Ecto neural progenitor cell (in vitro differentiated cells): ENCODE measurements at regions not wholly inside any gene's neighbourhood (a gene's known extent, or its start where the extent isn't known, plus 50 kb on each side); places are given as distances from the start of the nearest gene placed in this dataset.
A peak's percentile ranks its signal among the peaks of the same experiment; 100 is the strongest.
"Not testable (repeated sequence)": the region's sequence is repeated elsewhere in the genome, so short reads cannot be mapped to it uniquely, and the experiment has no call there.

Experiments used
- DNase-seq: peaks from one replicate; pipeline ENCODE4 v3.0.0-alpha.2; 2018; ENCODE audit warnings: low spot score

DNA sequence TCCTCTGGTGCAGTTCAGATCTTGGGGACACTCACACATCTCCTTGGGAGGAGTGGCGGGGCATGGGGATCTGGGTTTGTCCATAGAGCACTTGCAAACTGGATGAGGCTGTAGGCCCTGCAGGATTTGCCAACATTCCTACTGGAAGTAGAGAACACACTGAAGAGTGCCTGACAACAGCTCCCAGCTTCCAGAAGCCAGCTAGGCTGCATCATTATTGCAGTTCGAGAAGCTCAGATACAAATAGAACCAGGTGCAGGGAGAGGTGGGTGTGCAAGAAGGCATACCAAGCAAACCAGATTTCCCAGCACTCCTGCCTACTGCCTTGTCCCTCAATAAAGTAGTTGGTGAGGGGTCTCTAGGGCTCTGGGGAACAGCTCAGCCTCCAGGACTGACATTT, 52.5 kb downstream of the RHOB start:
- no peak for DNase-seq

DNA sequence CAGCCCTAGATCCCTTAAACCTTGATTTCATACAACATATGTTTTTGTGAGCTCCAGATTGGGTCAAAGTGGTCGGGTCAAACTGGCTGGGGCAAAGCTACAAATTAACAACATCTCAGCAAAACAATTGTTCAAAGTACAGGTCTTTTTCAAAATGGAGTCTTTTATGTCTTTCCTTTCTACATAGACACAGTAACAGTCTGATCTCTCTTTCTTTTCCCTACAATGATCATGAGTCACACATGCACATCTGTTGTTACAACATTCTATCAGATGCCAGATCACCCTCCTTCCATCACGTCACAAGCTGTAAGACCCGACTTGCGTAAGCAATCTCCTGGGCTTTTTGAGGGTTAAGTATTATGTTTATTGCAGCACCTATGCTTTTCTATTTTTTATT, 55.1 kb downstream of the RHOB start:
- DNase-seq: no peak

DNA sequence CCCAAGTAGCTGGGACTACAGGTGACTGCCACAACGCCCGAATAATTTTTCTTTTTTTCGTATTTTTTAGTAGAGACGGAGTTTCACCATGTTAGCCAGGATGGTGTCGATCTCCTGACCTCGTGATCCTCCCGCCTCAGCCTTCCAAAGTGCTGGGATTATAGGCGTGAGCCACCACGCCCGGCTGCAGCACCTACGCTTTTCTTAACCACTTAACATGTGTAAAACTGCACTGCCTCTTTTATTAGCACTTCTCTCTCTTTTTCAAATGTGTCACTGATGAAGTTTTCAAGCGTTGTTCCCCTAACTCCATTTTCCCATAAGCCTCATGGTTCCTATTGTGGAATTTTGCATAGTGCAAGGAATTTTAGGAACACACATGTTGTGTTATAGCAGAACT, 55.6 kb downstream of the RHOB start:
- not testable (repeated sequence) for DNase-seq

DNA sequence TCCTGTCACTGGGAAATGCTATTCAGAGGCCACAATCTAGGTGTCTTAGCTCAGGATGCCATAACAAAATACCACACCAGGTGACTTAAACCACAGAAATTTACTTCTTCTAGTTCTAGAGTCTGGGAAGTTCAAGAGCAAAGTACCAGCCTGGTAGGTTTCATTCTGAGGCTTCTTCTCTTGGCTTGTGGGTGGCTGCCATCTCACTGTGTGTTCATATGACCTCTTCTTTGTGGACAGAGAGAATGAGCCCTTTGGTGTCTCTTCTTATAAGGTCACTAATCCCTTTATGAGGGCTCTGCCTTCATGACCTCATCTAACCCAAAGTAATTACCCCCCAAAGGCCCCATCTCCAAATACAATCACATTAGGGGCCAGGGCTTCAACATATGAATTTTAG, 57.3 kb downstream of the RHOB start:
- DNase-seq: no peak

DNA sequence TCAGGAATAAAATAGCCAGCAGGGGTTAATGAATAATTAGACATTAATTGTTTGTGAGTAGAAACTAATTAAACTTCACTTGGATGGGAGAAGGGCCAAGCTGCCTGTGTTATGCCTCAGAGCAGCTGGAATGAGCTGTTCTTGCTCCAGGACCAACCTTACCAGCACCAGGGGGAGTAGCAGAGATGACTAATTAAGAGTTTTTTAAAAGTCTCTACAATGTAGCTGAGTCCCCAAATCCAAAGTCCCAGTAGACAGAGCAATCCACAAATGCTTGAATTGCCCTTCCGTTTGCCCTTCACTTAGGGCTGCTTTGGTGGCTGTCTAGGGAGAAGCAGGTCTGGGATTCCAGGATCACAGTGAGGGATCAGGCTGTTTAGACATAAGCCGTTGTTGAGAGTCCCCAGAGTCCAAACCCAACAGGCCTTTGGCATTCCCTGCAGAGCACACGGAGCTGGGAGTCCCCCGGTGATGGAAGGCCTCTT, 59.4 kb downstream of the RHOB start:
- no peak for DNase-seq

DNA sequence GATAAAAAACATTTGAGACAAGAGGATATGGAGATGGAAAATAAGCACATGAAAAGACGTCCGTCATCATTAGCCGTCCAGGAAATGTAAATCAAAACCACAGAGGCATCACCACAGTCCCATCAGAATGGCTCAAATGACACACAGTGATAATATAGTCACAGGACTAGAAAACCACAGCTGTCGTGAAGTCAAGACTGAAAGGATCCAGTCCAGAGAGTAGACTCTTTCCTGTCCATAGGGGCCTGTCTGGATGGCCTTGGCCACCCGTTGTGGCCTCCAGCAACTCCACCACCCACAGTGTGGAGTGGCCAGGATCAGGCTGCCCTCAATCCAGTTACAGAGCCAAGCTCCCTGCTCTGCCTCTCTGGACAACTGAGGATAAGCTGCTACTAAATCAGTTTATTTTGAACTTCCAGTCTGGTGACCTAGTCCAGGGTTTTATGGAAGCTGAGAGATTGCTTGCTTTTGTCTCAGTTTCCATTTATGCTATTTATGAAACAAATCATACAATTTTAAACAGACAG, 60.4 kb downstream of the RHOB start:
- no peak for DNase-seq

DNA sequence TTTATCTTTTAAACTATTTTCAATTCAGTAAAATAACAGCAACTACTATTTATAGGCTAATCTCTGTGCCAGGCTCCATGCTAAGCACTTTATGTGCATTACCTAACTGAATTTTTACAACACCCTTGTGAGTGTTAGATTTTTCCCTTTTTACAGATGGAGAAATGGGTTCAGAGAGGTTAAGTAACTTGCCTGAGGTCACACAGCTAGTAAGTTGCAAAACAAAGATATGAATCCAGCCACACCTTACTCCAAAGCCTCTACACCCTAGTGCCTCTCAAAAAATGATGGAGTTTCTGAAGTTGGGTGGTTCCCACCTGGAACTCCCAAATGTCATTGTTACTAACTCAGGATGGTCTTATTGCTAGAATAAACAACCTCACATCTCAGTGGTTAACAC, 60.8 kb downstream of the RHOB start:
- DNase-seq: no peak

DNA sequence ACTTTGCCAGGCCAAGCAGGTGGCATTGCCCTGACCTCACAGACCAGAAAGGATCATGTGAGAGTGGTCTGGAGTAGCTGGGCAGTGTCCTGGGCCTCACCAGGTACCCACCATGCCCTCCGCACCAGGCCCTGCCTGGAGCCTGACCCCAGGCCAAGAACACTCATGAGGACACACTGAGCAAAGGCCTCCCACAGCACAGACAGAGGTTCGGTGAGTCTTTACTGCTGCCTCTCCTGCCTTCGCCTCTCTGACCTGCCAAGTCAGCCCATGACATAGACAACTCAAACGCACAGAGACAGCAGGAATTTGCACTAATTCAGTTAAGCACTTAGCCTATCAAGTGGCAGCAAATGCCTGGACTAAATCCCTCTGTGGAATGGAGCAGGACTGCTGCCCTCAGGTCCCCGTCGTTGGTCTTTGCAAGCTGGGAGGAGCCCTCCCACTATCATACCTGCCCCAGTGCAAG, 62.5 kb downstream of the RHOB start:
- DNase-seq: no peak

DNA sequence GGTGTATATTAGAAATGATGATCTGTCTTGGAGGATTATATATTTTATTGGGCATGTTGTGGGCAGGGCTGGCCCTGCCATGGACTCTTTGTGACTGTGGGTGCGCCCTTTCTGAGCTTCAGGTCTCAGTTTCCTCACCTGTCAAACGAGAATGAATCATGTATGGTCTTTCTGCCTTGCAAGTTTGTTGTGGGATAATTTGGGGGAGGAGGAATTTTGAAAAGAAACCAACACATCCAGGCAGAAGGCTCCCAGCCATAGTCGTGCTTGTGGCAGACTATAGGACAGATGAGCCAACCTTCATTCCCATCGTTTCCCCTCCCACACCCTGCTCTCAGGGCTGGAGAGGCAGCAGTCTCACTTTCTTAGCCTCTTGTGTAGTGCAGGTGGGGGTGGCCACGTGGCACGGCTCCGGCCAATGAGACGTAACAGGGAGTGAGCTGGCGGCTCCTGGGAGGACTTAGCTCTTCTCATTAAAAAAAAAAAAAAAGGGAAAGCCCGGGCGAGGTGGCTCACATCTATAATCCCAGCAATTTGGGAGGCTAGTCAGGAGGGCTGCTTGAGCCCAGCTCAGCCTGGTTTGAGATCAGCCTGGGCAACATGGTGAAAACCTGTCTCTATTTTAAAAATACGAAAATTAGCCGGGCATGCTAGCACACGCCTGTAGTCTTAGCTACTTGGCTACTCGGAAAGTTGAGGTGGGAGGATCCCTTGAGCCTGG, 63.1 kb downstream of the RHOB start:
- DNase-seq: peak; percentile 83

DNA sequence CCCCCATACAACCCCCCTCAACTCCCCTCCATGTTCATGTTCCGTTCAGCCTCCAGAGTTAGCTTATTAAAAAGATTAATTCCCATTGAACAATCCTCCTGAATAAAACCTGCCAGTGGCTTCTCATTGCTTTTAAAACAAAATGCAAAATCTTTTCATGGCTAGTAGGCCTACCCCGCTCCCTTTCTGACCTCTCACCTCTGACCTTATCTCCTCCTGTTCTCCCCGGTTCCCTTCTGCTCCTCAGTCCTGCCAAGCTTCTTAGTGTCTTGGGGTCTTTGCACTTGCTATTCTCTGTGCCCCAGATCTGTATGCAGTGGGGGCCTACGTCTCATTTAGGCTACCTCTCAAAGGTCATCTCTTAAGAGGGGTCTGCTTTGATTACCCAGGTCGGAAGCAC, 64.3 kb downstream of the RHOB start:
- no peak for DNase-seq

DNA sequence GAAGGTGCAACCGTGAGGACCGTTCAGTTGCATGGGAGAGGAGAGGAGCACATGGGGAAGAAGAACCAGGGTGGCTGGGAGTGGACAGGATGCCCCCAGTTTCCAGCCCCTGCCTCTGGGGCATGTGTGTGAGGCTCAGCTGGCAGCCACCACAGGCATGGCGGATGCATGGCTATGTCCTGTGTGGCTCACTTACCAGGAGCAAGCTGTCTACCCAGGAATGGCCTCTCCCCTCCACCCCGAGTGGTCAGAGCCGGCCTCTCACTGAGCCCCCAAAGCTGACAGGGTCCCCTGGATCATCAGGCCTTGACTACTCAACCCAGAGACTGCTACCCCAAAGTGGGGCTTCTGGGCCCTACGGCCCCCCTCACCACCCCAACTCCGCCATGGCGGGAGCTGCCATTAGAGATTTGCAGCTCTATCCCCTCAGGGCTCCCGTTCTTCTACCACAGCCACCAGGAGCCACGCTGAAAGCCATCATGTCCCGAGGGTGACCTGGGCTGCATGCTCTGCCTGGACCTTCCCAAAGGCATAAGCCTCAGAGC, 65.3 kb downstream of the RHOB start:
- DNase-seq: peak; percentile 38

DNA sequence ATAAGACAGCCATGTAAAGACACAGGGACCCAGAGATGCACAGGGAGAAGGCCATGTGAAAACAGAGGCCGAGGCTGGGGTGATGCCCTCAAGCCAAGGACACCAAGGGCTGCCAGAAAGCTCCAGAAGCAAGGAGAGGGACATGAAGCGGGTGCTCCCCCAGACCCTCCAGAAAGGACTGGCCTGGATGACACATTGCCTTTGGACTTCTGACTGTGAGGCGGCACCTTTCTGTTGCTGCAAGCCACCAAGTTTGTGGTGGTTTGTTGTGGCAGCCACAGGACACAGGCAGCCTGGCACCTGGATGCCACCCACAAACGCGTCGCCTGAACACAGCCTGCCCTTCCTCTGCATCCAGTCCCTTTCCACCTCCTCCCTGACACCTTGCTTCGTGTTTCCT, 67.1 kb downstream of the RHOB start:
- DNase-seq: peak; percentile 37

DNA sequence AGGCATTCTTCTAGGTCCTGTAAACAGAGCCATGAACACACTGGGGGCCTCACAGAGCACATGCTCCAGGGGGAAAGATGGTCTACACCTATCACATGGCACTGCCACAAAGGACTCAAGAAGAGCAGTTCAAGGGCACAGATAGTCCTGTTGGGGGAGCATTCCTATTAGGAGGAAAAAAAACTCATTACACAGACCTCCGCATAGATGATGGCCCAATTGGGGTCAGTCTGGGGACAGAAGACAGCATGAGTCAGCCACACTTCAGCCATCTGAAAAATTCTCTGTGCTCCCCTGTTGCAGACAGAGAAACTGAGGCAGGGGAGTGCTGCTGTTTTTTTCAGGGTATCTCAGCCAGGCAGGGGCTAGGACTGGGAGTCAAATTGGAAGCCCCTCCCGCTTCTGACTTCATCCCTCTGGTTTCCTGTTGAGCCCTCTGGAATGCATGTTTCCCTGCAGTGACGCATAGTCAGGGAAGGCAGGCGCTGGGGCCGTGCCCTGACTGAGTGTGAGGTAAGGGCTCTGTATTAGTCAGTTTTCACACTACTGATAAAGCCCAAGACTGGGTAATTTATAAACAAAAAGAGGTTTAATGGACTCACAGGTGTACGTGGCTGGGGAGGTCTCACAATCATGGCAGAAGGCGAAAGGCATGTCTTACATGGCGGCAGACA, 67.9 kb downstream of the RHOB start:
- no peak for DNase-seq

DNA sequence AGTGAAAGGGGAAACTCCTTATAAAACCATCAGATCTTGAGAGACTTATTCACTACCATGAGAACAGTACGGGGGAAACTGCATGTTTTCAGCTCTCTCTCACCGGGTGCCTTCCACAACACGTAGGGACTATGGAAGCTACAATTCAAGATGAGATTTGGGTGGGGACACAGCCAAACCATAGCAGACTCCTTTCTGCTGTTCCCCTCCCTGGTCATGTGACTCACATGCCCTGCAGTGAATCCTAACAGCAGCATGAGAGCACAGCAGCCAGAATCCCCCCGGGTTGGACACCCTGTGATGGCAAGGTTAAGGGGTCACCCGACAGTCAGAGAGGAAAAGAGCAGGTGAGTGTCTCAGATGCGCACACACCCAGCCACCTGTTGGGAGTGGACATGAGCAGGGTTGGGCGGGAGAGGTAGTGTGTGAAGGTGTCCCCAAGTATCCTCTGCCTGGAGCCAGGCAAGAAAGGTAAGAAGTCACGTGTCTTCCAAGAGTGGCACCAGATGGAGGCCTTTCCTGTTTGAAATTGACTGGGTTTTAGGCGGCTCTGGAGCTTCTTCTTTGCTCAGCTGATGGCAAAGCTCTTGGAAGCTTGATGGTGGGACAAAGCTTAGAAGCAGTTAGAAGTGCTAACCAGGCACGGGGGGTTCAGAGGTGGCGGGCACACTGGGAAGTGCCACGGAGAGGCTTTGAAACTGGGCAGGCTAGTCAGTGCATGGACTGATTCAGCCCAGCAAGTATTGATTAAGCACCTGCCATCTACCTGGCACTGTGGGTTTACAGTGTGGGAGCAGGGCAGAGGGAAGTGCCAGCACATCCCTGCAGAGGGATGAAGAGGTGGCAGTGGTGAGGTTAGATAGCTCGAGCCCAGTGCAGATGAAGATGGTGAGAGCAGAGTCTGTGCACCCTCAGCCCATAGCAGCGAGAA, 68.7 kb downstream of the RHOB start:
- DNase-seq: no peak

DNA sequence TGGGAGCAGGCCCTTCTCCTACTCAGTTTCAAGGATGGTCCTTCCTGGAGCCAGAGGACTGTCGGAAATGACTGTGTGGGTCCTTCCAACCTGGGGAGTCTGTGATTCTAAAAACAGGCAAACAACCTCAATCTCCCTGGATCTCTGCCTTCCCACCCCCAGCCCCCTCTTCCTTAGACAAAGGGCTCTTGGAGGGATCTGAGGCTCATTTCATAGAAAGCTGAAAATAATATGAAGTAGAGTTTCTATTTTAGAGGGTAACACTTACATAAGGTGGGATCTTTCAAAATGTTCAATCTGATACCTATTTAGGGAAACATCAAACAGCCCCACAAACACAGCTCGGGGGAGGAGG, 69.4 kb downstream of the RHOB start:
- no peak for DNase-seq

DNA sequence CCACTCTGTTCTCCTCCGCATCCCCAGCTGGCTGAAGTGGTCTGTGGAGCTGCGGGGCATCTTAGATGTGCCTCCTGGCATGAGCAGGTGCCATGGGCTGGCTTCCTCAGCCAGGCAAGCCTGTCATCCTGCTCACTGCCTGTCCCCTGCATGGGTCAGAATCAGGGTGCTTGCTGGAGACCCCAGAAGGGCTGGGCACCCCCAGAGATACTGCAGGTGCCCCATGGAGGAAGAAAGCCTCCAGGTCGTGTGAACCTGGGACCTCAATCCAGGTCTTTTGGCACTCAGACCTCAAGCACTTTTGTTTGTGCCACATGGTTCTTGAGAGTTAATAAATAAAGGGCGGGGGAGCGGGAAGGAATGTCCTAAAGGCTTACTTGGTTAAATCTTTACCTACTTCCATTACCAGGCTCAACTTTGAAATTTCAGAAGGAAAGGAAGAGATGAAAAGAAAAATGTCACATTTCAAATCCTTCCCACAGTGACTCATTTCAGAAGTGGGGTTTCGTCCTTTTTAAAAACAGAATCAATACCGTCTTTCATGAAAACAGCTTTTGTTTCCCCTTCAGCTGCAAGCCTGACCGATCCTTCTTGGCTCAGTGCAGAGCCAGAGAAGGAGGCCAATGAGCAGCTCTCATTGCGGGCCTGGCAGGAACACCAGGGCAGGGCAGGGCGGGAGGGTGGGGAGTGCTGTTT, 69.9 kb downstream of the RHOB start:
- DNase-seq: peak; percentile 39

DNA sequence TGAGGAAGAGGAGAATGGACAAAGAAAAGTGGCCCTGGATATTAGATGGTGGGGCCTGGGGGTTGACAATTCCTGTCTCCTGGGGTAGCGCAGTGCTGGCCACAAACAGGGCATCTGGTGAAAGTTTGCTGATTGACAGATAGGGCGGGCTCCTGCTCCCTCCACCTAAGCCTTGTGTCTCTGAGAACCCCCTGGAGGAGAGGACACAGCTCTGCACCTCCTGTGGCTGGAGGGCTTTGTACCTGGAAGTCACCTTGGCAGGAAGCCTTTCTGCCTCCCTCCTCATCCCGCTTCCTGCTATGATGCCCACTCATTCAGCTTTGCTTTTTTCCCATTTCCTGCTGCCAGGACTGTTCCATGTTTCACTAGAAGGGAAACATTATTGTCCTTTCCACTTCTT, 72.4 kb downstream of the RHOB start:
- no peak for DNase-seq

DNA sequence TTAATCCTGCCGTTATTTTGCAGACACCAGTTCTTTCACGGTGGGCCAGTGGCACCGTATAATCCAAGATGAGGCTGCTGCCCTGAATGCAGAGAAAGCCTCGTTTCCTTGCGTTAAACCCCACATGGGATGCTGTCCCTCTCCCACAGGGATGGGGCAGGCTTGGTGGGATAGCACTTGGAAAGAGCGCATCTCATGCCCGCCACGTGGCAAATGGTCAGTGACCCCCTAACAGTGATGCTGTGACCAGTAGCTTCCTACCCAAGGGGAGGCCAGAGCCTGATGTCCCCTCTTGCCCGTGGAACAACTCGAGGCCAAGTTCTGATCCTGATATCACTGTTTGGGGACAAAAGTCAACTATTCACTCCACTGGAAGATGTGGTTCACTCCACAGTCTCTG, 73.3 kb downstream of the RHOB start:
- DNase-seq: no peak

DNA sequence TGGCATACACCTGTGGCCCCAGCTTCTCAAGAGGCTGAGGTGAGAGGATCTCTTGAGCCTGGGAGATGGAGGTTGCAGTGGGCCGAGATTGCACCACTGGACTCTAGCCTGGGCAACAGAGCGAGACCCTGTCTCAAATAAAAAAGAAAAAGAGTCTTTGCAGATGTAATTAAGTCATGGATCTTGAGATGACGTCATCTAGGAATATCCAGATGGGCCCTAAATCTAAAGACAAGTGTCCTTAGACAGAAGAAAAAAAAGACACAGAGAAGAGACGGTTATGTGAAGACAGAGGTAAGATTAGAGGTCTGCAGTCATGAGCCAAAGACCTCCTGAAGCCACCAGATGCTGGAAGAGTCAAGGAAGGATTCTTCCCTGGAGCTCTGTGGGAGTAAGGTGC, 74.3 kb downstream of the RHOB start:
- DNase-seq: no peak

DNA sequence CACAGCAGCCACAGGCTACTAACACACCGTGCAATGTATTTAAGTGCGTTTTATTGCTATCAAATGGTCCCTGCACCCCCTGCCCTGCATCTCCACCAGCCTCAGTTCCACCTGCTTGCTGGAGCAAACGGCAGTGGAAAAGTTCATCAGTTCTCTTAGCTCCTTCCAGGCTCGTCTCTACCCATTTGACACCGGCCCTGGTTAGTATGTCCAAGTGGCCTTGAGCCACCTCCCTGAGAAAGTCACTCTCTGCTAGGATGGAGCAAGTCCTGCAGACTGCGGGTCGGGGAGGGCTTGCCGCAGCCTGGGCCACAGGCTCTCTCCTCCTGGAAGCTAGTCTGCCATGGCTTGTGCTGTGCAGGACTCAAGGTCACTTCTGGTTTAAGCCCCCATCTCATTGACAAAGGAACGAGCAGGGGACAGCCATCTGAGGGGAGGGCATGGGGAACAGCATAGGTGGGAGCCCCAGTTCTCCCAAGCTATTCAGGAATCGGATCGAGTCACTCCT, 74.9 kb downstream of the RHOB start:
- no peak for DNase-seq

DNA sequence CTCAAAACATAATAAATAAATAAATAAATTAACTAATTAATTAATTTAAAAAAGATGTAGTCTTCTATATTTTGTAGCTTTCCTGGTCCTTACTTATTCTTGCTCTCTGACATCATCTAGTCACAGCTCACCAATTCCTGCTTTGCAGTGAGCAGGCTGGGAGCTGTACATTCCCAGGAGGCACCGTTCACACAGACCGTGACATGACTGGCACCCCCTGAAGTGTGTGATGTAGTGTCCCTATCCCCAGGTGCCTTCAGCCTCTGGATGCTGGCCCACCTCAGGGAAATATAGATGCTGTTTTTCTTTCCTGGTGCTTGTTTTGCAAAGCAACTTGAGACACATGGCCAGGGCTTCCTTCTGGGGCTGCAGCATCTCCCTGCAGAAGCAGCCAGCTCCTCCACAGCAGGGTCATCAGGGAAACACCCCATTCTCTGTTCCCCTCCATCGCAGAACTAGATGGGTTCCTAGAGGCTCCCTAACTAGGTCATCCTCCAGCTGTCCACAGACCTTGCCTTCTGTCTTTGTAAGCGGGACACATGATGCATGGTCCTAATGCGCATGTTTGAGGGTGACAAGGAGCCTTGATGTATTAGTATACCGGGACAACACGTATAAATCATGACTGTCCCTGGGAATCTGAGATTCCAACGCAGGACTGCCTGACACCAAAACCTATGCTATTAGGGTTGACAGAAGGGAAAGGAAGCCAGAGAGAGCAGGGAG, 76.4 kb downstream of the RHOB start:
- DNase-seq: peak; percentile 38
